22Rv1 (cell line): ENCODE measurements at regions not wholly inside any gene's neighbourhood (a gene's known extent, or its start where the extent isn't known, plus 50 kb on each side); places are given as distances from the start of the nearest gene placed in this dataset.

Experiments used
- H3K27ac ChIP-seq: fragments of 450-650 bp; 2 replicates; pipeline ENCODE4 v1.5.1; 2017
- ZFX ChIP-seq: fragments of 450-650 bp; IDR thresholded peaks from 2 replicates; pipeline ENCODE4 v1.6.1; 2017; ENCODE audit warnings: antibody characterized with exemption, borderline replicate concordance
- TF ChIP-seq, protein P1 (sequence below): fragments of 450-650 bp; IDR thresholded peaks from 2 replicates; pipeline ENCODE4 v1.5.1; 2017; ENCODE audit warnings: mild to moderate bottlenecking

DNA sequence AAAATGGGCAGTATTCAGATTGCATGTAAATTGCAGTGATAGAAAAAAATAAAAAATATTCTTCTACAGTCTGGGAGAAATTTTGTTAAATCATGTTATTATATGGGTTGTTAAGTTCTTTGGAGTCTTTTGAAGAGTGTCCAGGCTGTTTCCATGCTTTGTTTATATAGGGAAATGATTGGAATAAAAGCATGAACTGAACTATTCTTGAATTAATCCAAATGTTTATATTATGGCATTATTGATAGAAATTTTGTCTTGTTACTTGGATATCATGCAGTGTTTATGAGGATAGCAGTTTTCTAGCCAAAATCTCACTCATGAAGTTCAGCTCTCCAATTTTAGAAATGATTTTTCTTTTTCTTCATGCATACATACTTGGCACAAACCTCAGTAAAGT lies 108.2 kb upstream of the NAV3 start:
- no peak for TF ChIP-seq ZFX
- TF ChIP-seq, protein P1, sequence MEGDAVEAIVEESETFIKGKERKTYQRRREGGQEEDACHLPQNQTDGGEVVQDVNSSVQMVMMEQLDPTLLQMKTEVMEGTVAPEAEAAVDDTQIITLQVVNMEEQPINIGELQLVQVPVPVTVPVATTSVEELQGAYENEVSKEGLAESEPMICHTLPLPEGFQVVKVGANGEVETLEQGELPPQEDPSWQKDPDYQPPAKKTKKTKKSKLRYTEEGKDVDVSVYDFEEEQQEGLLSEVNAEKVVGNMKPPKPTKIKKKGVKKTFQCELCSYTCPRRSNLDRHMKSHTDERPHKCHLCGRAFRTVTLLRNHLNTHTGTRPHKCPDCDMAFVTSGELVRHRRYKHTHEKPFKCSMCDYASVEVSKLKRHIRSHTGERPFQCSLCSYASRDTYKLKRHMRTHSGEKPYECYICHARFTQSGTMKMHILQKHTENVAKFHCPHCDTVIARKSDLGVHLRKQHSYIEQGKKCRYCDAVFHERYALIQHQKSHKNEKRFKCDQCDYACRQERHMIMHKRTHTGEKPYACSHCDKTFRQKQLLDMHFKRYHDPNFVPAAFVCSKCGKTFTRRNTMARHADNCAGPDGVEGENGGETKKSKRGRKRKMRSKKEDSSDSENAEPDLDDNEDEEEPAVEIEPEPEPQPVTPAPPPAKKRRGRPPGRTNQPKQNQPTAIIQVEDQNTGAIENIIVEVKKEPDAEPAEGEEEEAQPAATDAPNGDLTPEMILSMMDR: no peak
- no peak overlapping the region for H3K27ac ChIP-seq

DNA sequence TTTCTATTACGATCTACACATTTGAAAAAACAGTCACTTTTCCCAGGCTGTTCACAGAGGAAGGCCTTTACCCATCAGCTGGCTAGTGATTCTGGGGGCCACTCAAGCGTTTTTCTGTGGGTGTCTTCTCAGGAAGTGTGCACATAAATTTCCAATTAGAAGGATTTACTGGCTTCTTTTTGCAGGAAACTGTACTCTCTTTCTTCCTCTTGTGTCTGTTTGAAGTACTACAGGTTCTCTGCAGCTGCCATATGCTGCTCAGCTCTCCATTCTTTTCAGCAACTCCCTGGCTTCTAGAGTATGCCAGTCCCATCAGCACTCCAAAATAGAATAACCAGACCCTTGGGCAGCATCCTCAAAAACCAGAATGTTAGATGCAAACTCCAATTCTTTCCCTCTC lies 110.4 kb upstream of the NAV3 start:
- no peak for TF ChIP-seq ZFX
- TF ChIP-seq, protein P1: peak; percentile 37
- no peak overlapping the region for H3K27ac ChIP-seq

DNA sequence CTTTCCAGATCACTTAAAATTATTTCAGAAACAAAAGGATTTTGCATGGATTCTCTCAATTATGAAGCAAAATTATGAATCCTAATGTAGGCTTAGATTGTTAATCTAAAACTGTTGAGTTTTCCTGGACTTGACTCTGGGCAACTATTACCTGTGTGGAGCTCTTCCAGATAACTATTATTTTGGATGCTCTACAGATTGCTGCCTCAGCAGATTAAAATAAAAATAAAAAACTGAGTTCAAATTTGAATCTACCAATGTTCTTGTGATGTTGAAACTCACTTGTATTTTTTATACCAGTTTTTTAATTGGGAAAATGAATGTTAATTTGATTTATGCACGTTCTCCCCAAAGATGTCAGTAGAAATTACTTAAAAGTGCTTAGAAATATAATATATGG lies 120.5 kb upstream of the NAV3 start:
- no peak for TF ChIP-seq ZFX
- TF ChIP-seq, protein P1: no peak
- no peak overlapping the region for H3K27ac ChIP-seq

DNA sequence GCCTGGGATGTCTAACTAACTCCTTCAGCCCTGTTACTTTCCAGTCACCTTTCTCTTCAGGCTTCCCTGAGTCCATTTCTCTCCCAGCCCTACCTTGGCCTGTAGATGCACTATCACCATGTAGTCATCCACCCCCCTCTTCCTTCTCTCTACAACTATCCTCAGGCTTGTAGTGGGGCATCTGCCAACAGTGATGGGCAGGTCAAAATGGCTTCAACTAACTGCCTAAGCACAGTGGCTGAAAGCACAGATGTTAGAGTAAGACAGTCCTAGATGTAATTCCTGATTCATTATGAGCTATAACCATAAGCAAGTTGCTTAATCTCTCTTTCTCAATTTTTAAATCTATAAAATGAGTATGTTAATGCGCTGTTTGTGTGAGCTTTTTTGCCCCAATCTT lies 133.6 kb upstream of the NAV3 start:
- no peak overlapping the region for H3K27ac ChIP-seq
- TF ChIP-seq, protein P1: no peak
- no peak for TF ChIP-seq ZFX

DNA sequence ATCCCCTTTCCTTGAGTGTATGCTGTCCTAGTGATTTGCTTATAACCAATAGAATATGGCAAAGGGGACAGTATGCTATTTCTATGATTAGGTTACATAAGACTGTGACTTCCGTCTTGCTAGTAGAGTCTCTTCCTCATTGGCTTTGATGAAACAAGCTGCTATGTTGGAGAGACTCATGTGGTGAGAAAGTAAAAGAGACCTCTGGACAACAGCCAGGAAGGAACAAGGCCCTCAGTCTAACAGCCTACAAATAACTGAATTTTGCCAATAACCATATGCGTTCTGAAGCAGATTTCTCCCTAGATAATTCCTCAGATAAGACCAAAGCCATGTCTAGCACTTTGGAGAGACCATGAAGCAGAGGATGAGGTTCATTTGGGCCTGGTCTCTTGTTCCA lies 134.5 kb upstream of the NAV3 start:
- no peak for TF ChIP-seq ZFX
- TF ChIP-seq, protein P1: no peak

DNA sequence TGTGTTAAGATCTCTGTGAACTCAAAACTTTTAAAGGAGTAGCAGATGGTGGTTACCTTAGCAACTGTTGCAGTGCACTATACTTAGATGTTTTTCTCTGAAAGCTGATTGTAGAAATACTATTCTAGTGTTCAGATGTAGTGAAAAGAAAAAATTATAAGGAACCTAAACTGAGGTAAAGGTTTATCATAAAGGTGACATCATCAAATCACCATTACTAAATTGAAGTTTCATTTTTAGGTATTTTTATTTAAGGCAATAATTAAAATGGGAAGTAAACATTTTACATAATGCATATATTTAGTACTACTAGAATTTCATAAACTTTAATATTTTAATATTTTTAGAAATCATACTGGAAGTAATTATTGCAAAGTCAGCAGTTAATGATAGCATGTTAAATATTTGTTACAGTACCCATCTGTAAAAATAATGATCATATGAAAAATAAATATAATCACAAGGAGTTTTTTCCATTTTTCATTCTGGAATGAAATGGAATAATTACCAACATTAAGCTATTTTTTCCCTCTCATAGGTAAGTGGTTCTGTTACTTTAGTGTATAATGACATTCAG lies 141.1 kb upstream of the NAV3 start:
- TF ChIP-seq, protein P1: no peak
- no peak for TF ChIP-seq ZFX
- H3K27ac ChIP-seq: no peak overlapping the region

More for the DNA sequence above, 134.5 kb upstream of the NAV3 start:
- no peak overlapping the region for H3K27ac ChIP-seq

DNA sequence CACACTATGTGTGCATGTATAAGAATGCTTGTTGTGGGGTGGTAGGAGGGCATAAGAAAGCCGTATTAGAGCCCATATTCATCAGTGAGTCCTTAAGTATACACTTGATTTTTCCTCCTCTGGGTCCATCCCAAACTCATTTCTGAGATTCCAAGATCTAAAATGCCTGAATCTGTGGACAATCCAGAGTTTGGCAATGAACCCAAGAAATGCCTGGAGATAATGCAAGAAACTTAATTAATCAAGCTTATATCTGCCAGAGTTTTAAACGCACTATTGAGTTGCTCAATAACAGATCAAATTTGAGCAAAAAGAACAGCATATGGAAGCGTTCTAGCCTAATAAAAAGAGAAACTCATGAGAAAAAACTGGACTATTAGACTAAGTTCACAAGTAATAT lies 143.4 kb upstream of the NAV3 start:
- no peak overlapping the region for H3K27ac ChIP-seq
- TF ChIP-seq, protein P1: no peak
- no peak for TF ChIP-seq ZFX
